OCI-LY1 (cell line): ENCODE measurements at regions not wholly inside any gene's neighbourhood (a gene's known extent, or its start where the extent isn't known, plus 50 kb on each side); places are given as distances from the start of the nearest gene placed in this dataset.
"Not testable (repeated sequence)": the region's sequence is repeated elsewhere in the genome, so short reads cannot be mapped to it uniquely, and the experiment has no call there.

ENCODE experiments used
- H2AFZ ChIP-seq: fragments of 200-600 bp; sonication (generic), shearing (Covaris generic); 2 replicates; pipeline ENCODE4 v1.6.0; 2014; ENCODE audit warnings: antibody characterized with exemption, mild to moderate bottlenecking, low read length
- H3F3A ChIP-seq: fragments of 200-600 bp; sonication (generic), shearing (Covaris generic); 2 replicates; pipeline ENCODE4 v1.6.0; 2014; ENCODE audit warnings: mild to moderate bottlenecking, antibody characterized with exemption, low read length, moderate library complexity; ENCODE audit not compliant: insufficient read depth
- H3K27ac ChIP-seq: fragments of 200-600 bp; sonication (generic); 2 replicates; pipeline ENCODE4 v1.5.1; 2014; ENCODE audit warnings: low read length, mixed run types, mild to moderate bottlenecking, low read depth; ENCODE audit not compliant: poor library complexity, severe bottlenecking
- H3K27me3 ChIP-seq: fragments of 200-600 bp; sonication (generic); 2 replicates; pipeline ENCODE4 v1.6.0; 2014; ENCODE audit warnings: antibody characterized with exemption, mild to moderate bottlenecking, low read length, moderate library complexity; ENCODE audit not compliant: insufficient read depth
- H3K36me3 ChIP-seq: fragments of 200-600 bp; sonication (generic); 2 replicates; pipeline ENCODE4 v1.6.1; 2014; ENCODE audit warnings: mild to moderate bottlenecking, antibody characterized with exemption, low read length, moderate library complexity, mixed read lengths; ENCODE audit not compliant: insufficient read depth
- H3K4me1 ChIP-seq: fragments of 200-600 bp; sonication (generic); 2 replicates; pipeline ENCODE4 v1.5.1; 2014; ENCODE audit warnings: mild to moderate bottlenecking, low read length, moderate library complexity; ENCODE audit not compliant: insufficient read depth, severe bottlenecking
- H3K4me2 ChIP-seq: fragments of 200-600 bp; sonication (generic), shearing (Covaris generic); 2 replicates; pipeline ENCODE4 v1.6.1; 2014; ENCODE audit warnings: low read length
- H3K4me3 ChIP-seq: fragments of 200-600 bp; sonication (generic); 2 replicates; pipeline ENCODE4 v1.5.1; 2014; ENCODE audit warnings: low read length, low read depth, mild to moderate bottlenecking, mixed read lengths; ENCODE audit not compliant: poor library complexity, severe bottlenecking
- H3K79me2 ChIP-seq: fragments of 200-600 bp; shearing (Covaris generic); 2 replicates; pipeline ENCODE4 v1.6.1; 2016; ENCODE audit warnings: mixed run types, low read length, mixed read lengths; ENCODE audit not compliant: insufficient read depth
- H3K9ac ChIP-seq: fragments of 200-600 bp; sonication (generic), shearing (Covaris generic); 2 replicates; pipeline ENCODE4 v1.6.1; 2014; ENCODE audit warnings: mild to moderate bottlenecking, low read length, mixed read lengths
- H3K9me2 ChIP-seq: fragments of 200-600 bp; sonication (generic), shearing (Covaris generic); 2 replicates; pipeline ENCODE4 v1.6.1; 2014; ENCODE audit warnings: low read depth, mild to moderate bottlenecking, low read length, mixed read lengths
- H3K9me3 ChIP-seq: fragments of 200-600 bp; shearing (Covaris generic); 2 replicates; pipeline ENCODE4 v1.6.1; 2014; ENCODE audit warnings: low read length, mixed read lengths
- H4K20me1 ChIP-seq: fragments of 200-600 bp; sonication (generic), shearing (Covaris generic); 2 replicates; pipeline ENCODE4 v1.6.0; 2016; ENCODE audit warnings: mild to moderate bottlenecking, low read length; ENCODE audit not compliant: insufficient read depth
- EZH2 ChIP-seq: fragments of 200-600 bp; sonication (generic), shearing (Covaris generic); IDR thresholded peaks from 2 replicates; pipeline ENCODE4 v1.8.0; 2017; ENCODE audit warnings: borderline replicate concordance, mixed run types, mild to moderate bottlenecking, antibody characterized with exemption, low read length, moderate library complexity, mixed read lengths
- TF ChIP-seq, protein P1 (sequence below): fragments of 200-600 bp; sonication (generic), shearing (Covaris generic); IDR thresholded peaks from 2 replicates; pipeline ENCODE4 v1.5.1; 2017; ENCODE audit warnings: mild to moderate bottlenecking, antibody characterized with exemption, low read length, moderate library complexity, mixed read lengths

DNA sequence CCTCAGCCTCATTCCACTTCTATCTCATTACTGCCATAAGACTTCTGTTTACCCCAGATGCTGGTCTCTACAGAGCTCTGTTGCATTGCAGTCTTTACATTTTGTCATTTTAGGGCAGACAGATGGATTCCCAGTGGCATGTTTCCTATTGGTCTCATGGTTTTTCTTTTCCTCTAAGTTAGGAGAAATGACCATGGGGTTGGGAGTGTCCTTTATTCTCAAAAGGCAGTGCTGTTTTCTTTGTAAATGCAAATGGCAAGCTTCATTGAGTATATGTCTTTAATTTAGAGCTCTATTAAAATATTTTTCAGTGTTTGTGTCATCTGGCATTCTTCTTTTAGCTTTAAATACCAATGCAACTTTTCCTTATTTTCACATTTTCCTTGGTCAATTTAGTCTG is 57.0 kb downstream of the MSTN start:
- no peaks in the 10 kb centered on the region for H3K27me3 ChIP-seq
- TF ChIP-seq, protein P1, sequence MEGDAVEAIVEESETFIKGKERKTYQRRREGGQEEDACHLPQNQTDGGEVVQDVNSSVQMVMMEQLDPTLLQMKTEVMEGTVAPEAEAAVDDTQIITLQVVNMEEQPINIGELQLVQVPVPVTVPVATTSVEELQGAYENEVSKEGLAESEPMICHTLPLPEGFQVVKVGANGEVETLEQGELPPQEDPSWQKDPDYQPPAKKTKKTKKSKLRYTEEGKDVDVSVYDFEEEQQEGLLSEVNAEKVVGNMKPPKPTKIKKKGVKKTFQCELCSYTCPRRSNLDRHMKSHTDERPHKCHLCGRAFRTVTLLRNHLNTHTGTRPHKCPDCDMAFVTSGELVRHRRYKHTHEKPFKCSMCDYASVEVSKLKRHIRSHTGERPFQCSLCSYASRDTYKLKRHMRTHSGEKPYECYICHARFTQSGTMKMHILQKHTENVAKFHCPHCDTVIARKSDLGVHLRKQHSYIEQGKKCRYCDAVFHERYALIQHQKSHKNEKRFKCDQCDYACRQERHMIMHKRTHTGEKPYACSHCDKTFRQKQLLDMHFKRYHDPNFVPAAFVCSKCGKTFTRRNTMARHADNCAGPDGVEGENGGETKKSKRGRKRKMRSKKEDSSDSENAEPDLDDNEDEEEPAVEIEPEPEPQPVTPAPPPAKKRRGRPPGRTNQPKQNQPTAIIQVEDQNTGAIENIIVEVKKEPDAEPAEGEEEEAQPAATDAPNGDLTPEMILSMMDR, result no peak
- TF ChIP-seq EZH2, result no peak
- no peak overlapping the region for H3K27ac ChIP-seq

DNA sequence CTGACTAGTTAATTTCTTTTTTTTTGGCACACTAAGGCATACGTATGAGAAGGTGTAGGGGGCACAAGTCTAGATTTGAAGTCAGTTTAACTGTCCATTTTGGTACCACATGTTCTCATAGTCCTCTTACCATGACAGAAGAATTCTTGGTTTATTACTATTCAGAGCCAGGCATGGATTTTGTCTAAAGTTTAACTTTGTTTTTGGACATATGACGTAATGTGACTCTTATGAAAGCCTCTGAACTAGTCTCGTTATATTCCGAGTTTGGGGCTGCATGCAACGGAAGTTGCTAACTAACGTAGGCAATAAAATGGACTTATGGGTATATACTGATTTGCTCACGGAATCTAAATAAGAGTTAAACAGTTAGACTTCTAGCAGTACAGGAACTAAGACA is 62.9 kb downstream of the MSTN start:
- no peak overlapping the region for H3K9ac ChIP-seq
- no peaks in the 10 kb centered on the region for H3K36me3 ChIP-seq
- no peak overlapping the region for H3K4me3 ChIP-seq
- no peak for TF ChIP-seq EZH2
- TF ChIP-seq, protein P1, result no peak
- H3K27ac ChIP-seq, result no peak overlapping the region
- no peaks in the 10 kb centered on the region for H3K79me2 ChIP-seq
- no peaks in the 10 kb centered on the region for H3K9me3 ChIP-seq
- no peaks in the 10 kb centered on the region for H3K9me2 ChIP-seq
- H2AFZ ChIP-seq, result no peak overlapping the region
- H3F3A ChIP-seq, result no peaks in the 10 kb centered on the region
- H3K4me1 ChIP-seq, result no peaks in the 10 kb centered on the region
- no peak overlapping the region for H3K4me2 ChIP-seq
- H3K27me3 ChIP-seq, result no peaks in the 10 kb centered on the region
- H4K20me1 ChIP-seq, result no peaks in the 10 kb centered on the region

More for the DNA sequence above, 57.0 kb downstream of the MSTN start:
- Histone ChIP-seq H3K4me3 (no peak overlapping the region), H3K9me3 (no peaks in the 10 kb centered on the region), H3K4me2 (no peak overlapping the region), H4K20me1 (no peaks in the 10 kb centered on the region), H3K4me1 (no peaks in the 10 kb centered on the region), H3F3A (no peaks in the 10 kb centered on the region), H2AFZ (no peak overlapping the region), H3K9me2 (no peaks in the 10 kb centered on the region), H3K9ac (no peak overlapping the region), H3K79me2 (no peaks in the 10 kb centered on the region), H3K36me3 (no peaks in the 10 kb centered on the region)

GRCh38 chr2:189998665-189999064 is 63.9 kb downstream of the MSTN start:
- not testable (repeated sequence) for H3K9me2 ChIP-seq, H3K9ac ChIP-seq, H3K27ac ChIP-seq, H3K4me1 ChIP-seq, H3K79me2 ChIP-seq, H3K4me2 ChIP-seq, H3K36me3 ChIP-seq, H4K20me1 ChIP-seq, H2AFZ ChIP-seq, H3K9me3 ChIP-seq, H3F3A ChIP-seq, H3K27me3 ChIP-seq, H3K4me3 ChIP-seq

- H3K4me3 ChIP-seq, result no peak overlapping the region
- H3K4me2 ChIP-seq, result no peak overlapping the region
- no peak overlapping the region for H3K27ac ChIP-seq
- H2AFZ ChIP-seq, result no peak overlapping the region
- no peak overlapping the region for H3K9ac ChIP-seq
- H3F3A ChIP-seq, result no peaks in the 10 kb centered on the region
- no peaks in the 10 kb centered on the region for H3K4me1 ChIP-seq
- no peaks in the 10 kb centered on the region for H3K9me2 ChIP-seq
- no peaks in the 10 kb centered on the region for H4K20me1 ChIP-seq
- H3K36me3 ChIP-seq, result no peaks in the 10 kb centered on the region
- no peaks in the 10 kb centered on the region for H3K9me3 ChIP-seq
- TF ChIP-seq, protein P1, result no peak
- no peak for TF ChIP-seq EZH2
- no peaks in the 10 kb centered on the region for H3K79me2 ChIP-seq
- no peaks in the 10 kb centered on the region for H3K27me3 ChIP-seq
Measured at GRCh38 chr2:189997016-189997415, 65.5 kb downstream of the MSTN start.
